Right lobe of liver (tissue), 6 donors: ENCODE measurements at regions not wholly inside any gene's neighbourhood (a gene's known extent, or its start where the extent isn't known, plus 50 kb on each side); places are given as distances from the start of the nearest gene placed in this dataset.

Source experiments
- ATAC-seq, 4 donors: fragments of 200-7000 bp; cut with Tn5 transposase; one replicate each; pipeline ENCODE4 v1.9.1; 2020; ENCODE audit warnings: mild to moderate bottlenecking in 4 of 4, moderate library complexity in 4 of 4
- DNase-seq, 3 donors: peaks; one replicate each; pipeline ENCODE4 v3.0.0-alpha.2; 2020
- H3K27ac ChIP-seq, 3 donors: fragments of 200-600 bp; one replicate each; pipeline ENCODE4 v1.8.0; 2022
- H3K27me3 ChIP-seq, 2 donors: fragments of 200-600 bp; one replicate each; pipeline ENCODE4 v1.8.0; 2022
- H3K36me3 ChIP-seq, 4 donors: fragments of 200-600 bp; sonication (generic) in 1 of 4; one replicate each; pipeline versions ENCODE4 v1.5.1 to v1.8.0; 2017 to 2022; ENCODE audit warnings: control low read depth in 1 of 4
- H3K4me1 ChIP-seq, 4 donors: fragments of 200-600 bp; sonication (generic) in 1 of 4; one replicate each; pipeline versions ENCODE4 v1.5.1 to v1.8.0; 2017 to 2022; ENCODE audit warnings: control low read depth in 1 of 4
- H3K4me3 ChIP-seq, 3 donors: fragments of 200-600 bp; one replicate each; pipeline ENCODE4 v1.8.0; 2022
- H3K9me3 ChIP-seq, 4 donors: fragments of 200-600 bp; sonication (generic) in 1 of 4; one replicate each; pipeline versions ENCODE4 v1.5.1 to v1.8.0; 2017 to 2022; ENCODE audit warnings: control low read depth in 1 of 4
- CTCF ChIP-seq, 4 donors: fragments of 200-600 bp in 3 of 4; fragments of 450-650 bp in 1 of 4; IDR thresholded peaks; one replicate each; pipeline versions ENCODE4 v1.5.1 to v1.8.0; 2016 to 2022; ENCODE audit warnings: antibody characterized with exemption in 4 of 4, mild to moderate bottlenecking in 2 of 4
- POLR2A ChIP-seq: fragments of 450-650 bp; IDR thresholded peaks from one replicate; pipeline ENCODE4 v1.6.1; 2017; ENCODE audit warnings: antibody characterized with exemption, mild to moderate bottlenecking
- WGBS: methylation state at CpG from one replicate; pipeline ENCODE4 v1.1.6; 2018; ENCODE audit warnings: low coverage, low lambda C conversion rate; ENCODE audit not compliant: insufficient coverage; ENCODE audit errors: missing lambda C conversion rate; 5-methylcytosine and 5-hydroxymethylcytosine counted together
- intact Hi-C, 2 donors: fragments of 100-400 bp; cut with DNase I; formaldehyde crosslinking; loops; one replicate each; pipeline versions ENCODE4 v1.11.2 to v1.14.1; 2022
- donor health status: DM: no; HTN: yes; CAD: no.
- donor health status: DM: no; HTN: no; CAD: no.
- donor health status: DM: no; HTN: no; CAD: no.
- donor health status: DM: no; HTN: yes; CAD: no.
- donor health status: DM: no; HTN: yes; CAD: no.

- DNase-seq (no peak), ATAC-seq (no peak)
- H3K4me3 ChIP-seq = no peak overlapping the region
- TF ChIP-seq CTCF (IDR thresholded peaks at IDR 0.05) (no peak), POLR2A (no peak)
- intact Hi-C loops = no loop called here
- H3K27ac ChIP-seq = no peak overlapping the region
- no peaks in the 10 kb centered on the region for H3K27me3 ChIP-seq
- H3K36me3 ChIP-seq = no peaks in the 10 kb centered on the region
- no peaks in the 10 kb centered on the region for H3K9me3 ChIP-seq
- no peaks in the 10 kb centered on the region for H3K4me1 ChIP-seq
- 64% methylated on average over 6 of the region's 6 CpGs for WGBS
Measured at GRCh38 chr18:25825056-25825455, 265.4 kb downstream of the SS18 start.

- no peak for TF ChIP-seq POLR2A
- no peak for TF ChIP-seq CTCF (IDR thresholded peaks at IDR 0.05)
- Histone ChIP-seq H3K4me1 (no peaks in the 10 kb centered on the region), H3K9me3 (no peaks in the 10 kb centered on the region), H3K4me3 (no peak overlapping the region), H3K27ac (no peak overlapping the region), H3K36me3 (no peaks in the 10 kb centered on the region), H3K27me3 (no peaks in the 10 kb centered on the region)
- DNase-seq (no peak), ATAC-seq (no peak)
- intact Hi-C loops = no loop called here
- WGBS = 27% methylated on average over 1 of the region's 1 CpG
Measured at GRCh38 chr18:25819746-25820363, 270.6 kb downstream of the SS18 start.

DNA sequence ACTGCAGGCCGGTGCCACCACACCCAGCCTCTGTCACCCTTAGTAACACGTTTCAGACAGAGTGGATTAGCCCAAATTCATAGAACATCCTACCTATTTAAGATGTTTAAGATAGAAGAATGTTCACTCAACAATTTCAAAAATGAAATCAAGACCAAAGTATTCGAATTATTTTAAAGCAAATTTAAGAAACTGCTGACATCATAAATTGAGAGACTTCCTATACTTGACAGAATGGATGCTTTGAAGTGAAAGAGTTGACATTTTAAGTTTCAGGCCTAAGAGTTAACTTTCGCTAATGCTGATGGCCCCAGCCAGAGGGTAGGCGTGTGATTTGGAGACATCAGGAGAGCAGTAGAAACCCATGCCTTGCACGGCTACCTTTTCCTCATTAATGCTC lies 271.9 kb downstream of the SS18 start:
- no peaks in the 10 kb centered on the region for H3K4me1 ChIP-seq
- no peak for ATAC-seq
- H3K36me3 ChIP-seq = no peaks in the 10 kb centered on the region
- no peaks in the 10 kb centered on the region for H3K27me3 ChIP-seq
- intact Hi-C loops = no loop called here
- DNase-seq = no peak
- H3K9me3 ChIP-seq = no peaks in the 10 kb centered on the region
- no peak overlapping the region for H3K4me3 ChIP-seq
- WGBS = 68% methylated on average over 6 of the region's 6 CpGs
- no peak for TF ChIP-seq POLR2A
- TF ChIP-seq CTCF (IDR thresholded peaks at IDR 0.05) = no peak
- H3K27ac ChIP-seq = no peak overlapping the region

GRCh38 chr18:25817546-25818237 lies 272.7 kb downstream of the SS18 start:
- Histone ChIP-seq H3K9me3 (no peaks in the 10 kb centered on the region), H3K27me3 (no peaks in the 10 kb centered on the region), H3K4me1 (no peaks in the 10 kb centered on the region), H3K27ac (no peak overlapping the region), H3K36me3 (no peaks in the 10 kb centered on the region), H3K4me3 (no peak overlapping the region)
- TF ChIP-seq CTCF (IDR thresholded peaks at IDR 0.05) (no peak), POLR2A (no peak)
- ATAC-seq (no peak), DNase-seq (no peak)
- intact Hi-C loops = no loop called here
- 52% methylated on average over 5 of the region's 5 CpGs for WGBS
